Osteocyte (in vitro differentiated cells): ENCODE measurements at regions not wholly inside any gene's neighbourhood (a gene's known extent, or its start where the extent isn't known, plus 50 kb on each side); places are given as distances from the start of the nearest gene placed in this dataset.
A peak's percentile ranks its signal among the peaks of the same experiment; 100 is the strongest.

Source experiments
- DNase-seq: peaks from one replicate; pipeline ENCODE4 v3.0.0; 2021; ENCODE audit warnings: mixed read lengths; ENCODE audit not compliant: unreplicated experiment; ENCODE audit errors: extremely low spot score
- H3K27ac Mint-ChIP-seq: one replicate; pipeline ENCODE4 v1.8.0; 2021; ENCODE audit warnings: mild to moderate bottlenecking, mixed read lengths; ENCODE audit not compliant: unreplicated experiment
- H3K27me3 Mint-ChIP-seq: one replicate; pipeline ENCODE4 v1.8.0; 2021; ENCODE audit warnings: mixed read lengths; ENCODE audit not compliant: unreplicated experiment
- H3K36me3 Mint-ChIP-seq: one replicate; pipeline ENCODE4 v1.8.0; 2021; ENCODE audit warnings: mixed read lengths; ENCODE audit not compliant: unreplicated experiment
- H3K4me1 Mint-ChIP-seq: one replicate; pipeline ENCODE4 v1.8.0; 2021; ENCODE audit warnings: mixed read lengths; ENCODE audit not compliant: unreplicated experiment
- H3K4me3 Mint-ChIP-seq: one replicate; pipeline ENCODE4 v1.8.0; 2021; ENCODE audit warnings: mild to moderate bottlenecking, moderate library complexity, mixed read lengths; ENCODE audit not compliant: unreplicated experiment
- H3K9me3 Mint-ChIP-seq: one replicate; pipeline ENCODE4 v1.8.0; 2021; ENCODE audit warnings: mixed read lengths; ENCODE audit not compliant: unreplicated experiment
- CTCF ChIP-seq: fragments of 200-600 bp; sonication (generic); IDR thresholded peaks from 2 replicates; pipeline ENCODE4 v1.5.0; 2021; ENCODE audit warnings: antibody characterized with exemption, mild to moderate bottlenecking, moderate library complexity

- H3K27me3 Mint-ChIP-seq = no peaks in the 10 kb centered on the region
- no peak overlapping the region for H3K4me3 Mint-ChIP-seq
- H3K27ac Mint-ChIP-seq = no peak overlapping the region
- DNase-seq = no peak
- peaks cover 48% of the 10 kb centered on the region for H3K4me1 Mint-ChIP-seq
- TF ChIP-seq CTCF = no peak
- no peaks in the 10 kb centered on the region for H3K9me3 Mint-ChIP-seq
- H3K36me3 Mint-ChIP-seq = peaks cover 9% of the 10 kb centered on the region
Observed at GRCh38 chr6:71385111-71385822, 96.7 kb downstream of the OGFRL1 start.

- DNase-seq = no peak
- Mint-ChIP-seq H3K36me3 (peaks cover 3% of the 10 kb centered on the region), H3K27me3 (no peaks in the 10 kb centered on the region), H3K4me3 (no peak overlapping the region), H3K4me1 (peaks cover 42% of the 10 kb centered on the region), H3K9me3 (no peaks in the 10 kb centered on the region), H3K27ac (no peak overlapping the region)
- no peak for TF ChIP-seq CTCF
Observed at GRCh38 chr6:71386215-71386614, 97.6 kb downstream of the OGFRL1 start.

GRCh38 chr6:71387179-71387578 lies 98.6 kb downstream of the OGFRL1 start:
- H3K27ac Mint-ChIP-seq = peak overlapping the region; percentile 40
- H3K27me3 Mint-ChIP-seq = no peaks in the 10 kb centered on the region
- no peak for DNase-seq
- no peaks in the 10 kb centered on the region for H3K9me3 Mint-ChIP-seq
- no peak overlapping the region for H3K4me3 Mint-ChIP-seq
- no peak for TF ChIP-seq CTCF
- H3K36me3 Mint-ChIP-seq = peaks cover 10% of the 10 kb centered on the region
- peaks cover 47% of the 10 kb centered on the region for H3K4me1 Mint-ChIP-seq

GRCh38 chr6:71388068-71388744 lies 99.6 kb downstream of the OGFRL1 start:
- Mint-ChIP-seq H3K9me3 (no peaks in the 10 kb centered on the region), H3K36me3 (peaks cover 10% of the 10 kb centered on the region), H3K4me3 (no peak overlapping the region), H3K4me1 (peaks cover 57% of the 10 kb centered on the region), H3K27me3 (no peaks in the 10 kb centered on the region), H3K27ac (peak overlapping the region; percentile 14)
- DNase-seq = no peak
- TF ChIP-seq CTCF = no peak

- Mint-ChIP-seq H3K4me3 (no peak overlapping the region), H3K27ac (no peak overlapping the region), H3K9me3 (no peaks in the 10 kb centered on the region), H3K4me1 (peaks cover 60% of the 10 kb centered on the region), H3K36me3 (peaks cover 10% of the 10 kb centered on the region), H3K27me3 (no peaks in the 10 kb centered on the region)
- no peak for TF ChIP-seq CTCF
- DNase-seq = no peak
Observed at GRCh38 chr6:71388856-71389527, 100.4 kb downstream of the OGFRL1 start.
